BJ (cell line): ENCODE measurements at regions not wholly inside any gene's neighbourhood (a gene's known extent, or its start where the extent isn't known, plus 50 kb on each side); places are given as distances from the start of the nearest gene placed in this dataset.

Experiments used
- CTCF ChIA-PET: fragments of 350-600 bp; formaldehyde crosslinking; extraction: SDS; loops from one replicate; lab custom pipeline; 2021; ENCODE audit warnings: antibody characterized with exemption, inconsistent platforms; lab: Yijun Ruan, JAX
- POLR2A ChIA-PET: fragments of 300-600 bp; sonication (Branson Sonifier 250); formaldehyde crosslinking; extraction: SDS; loops from one replicate; lab custom pipeline; 2021; ENCODE audit warnings: antibody characterized with exemption; lab: Charles Lee
- DNase-seq: peaks from one replicate; pipeline ENCODE4 v3.0.0-alpha.2; 2011; ENCODE audit warnings: low read depth
- H3K27me3 ChIP-seq: 2 replicates; pipeline ENCODE4 v1.6.0; 2011; ENCODE audit warnings: low read length; ENCODE audit not compliant: control insufficient read depth, insufficient read depth
- H3K36me3 ChIP-seq: 2 replicates; pipeline ENCODE4 v1.5.1; 2011; ENCODE audit warnings: low read length; ENCODE audit not compliant: control insufficient read depth, insufficient read depth
- H3K4me3 ChIP-seq: 2 replicates; pipeline ENCODE4 v1.5.1; 2011; ENCODE audit warnings: low read depth, mild to moderate bottlenecking, control low read depth, low read length
- TF ChIP-seq, protein P1 (sequence below): IDR thresholded peaks from 2 replicates; pipeline ENCODE4 v1.5.1; 2011; ENCODE audit warnings: low read depth, mild to moderate bottlenecking, control low read depth, inconsistent platforms, low read length, moderate library complexity; ENCODE audit not compliant: insufficient read depth

- CTCF ChIA-PET = no interaction called here
Measured at GRCh38 chr5:126081209-126081608, 342.0 kb upstream of the GRAMD2B start.

GRCh38 chr5:126093041-126093440 is 330.2 kb upstream of the GRAMD2B start:
- Histone ChIP-seq H3K4me3 (no peak overlapping the region), H3K27me3 (no peaks in the 10 kb centered on the region), H3K36me3 (no peaks in the 10 kb centered on the region)
- CTCF ChIA-PET = interaction anchor here (0.9 kb wide), 1 partner anchor 8 kb away, joined by 3 read pairs; no protein-coding TSS in a partner anchor
- TF ChIP-seq, protein P1, sequence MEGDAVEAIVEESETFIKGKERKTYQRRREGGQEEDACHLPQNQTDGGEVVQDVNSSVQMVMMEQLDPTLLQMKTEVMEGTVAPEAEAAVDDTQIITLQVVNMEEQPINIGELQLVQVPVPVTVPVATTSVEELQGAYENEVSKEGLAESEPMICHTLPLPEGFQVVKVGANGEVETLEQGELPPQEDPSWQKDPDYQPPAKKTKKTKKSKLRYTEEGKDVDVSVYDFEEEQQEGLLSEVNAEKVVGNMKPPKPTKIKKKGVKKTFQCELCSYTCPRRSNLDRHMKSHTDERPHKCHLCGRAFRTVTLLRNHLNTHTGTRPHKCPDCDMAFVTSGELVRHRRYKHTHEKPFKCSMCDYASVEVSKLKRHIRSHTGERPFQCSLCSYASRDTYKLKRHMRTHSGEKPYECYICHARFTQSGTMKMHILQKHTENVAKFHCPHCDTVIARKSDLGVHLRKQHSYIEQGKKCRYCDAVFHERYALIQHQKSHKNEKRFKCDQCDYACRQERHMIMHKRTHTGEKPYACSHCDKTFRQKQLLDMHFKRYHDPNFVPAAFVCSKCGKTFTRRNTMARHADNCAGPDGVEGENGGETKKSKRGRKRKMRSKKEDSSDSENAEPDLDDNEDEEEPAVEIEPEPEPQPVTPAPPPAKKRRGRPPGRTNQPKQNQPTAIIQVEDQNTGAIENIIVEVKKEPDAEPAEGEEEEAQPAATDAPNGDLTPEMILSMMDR = no peak
- POLR2A ChIA-PET = no interaction called here
- no peak for DNase-seq

More at GRCh38 chr5:126081209-126081608, 342.0 kb upstream of the GRAMD2B start:
- POLR2A ChIA-PET = no interaction called here
- no peaks in the 10 kb centered on the region for H3K27me3 ChIP-seq
- DNase-seq = no peak
- TF ChIP-seq, protein P1 = no peak
- H3K36me3 ChIP-seq = no peaks in the 10 kb centered on the region
- H3K4me3 ChIP-seq = no peak overlapping the region

DNA sequence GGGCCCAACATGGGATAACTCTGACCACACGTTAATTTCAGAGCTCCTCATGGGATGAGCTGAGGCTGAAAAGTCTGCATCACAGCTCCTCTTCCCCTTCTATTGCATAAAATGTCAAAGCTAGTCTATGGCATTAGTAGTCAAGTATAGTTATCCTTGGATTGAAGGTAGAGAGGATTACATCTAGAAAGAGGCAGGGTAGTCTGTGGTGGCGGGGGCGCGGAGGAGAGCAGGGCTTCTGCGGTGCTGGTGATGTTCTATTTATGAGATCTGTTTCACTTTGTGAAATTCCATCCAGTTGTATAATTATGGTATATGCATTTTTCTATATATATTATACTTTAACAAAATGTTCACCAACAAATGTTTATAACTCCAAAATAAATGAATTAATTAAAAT is 329.5 kb upstream of the GRAMD2B start:
- TF ChIP-seq, protein P1 = no peak
- DNase-seq = no peak
- ChIA-PET CTCF (no interaction called here), POLR2A (no interaction called here)
- H3K4me3 ChIP-seq = no peak overlapping the region
- H3K36me3 ChIP-seq = no peaks in the 10 kb centered on the region
- no peaks in the 10 kb centered on the region for H3K27me3 ChIP-seq

- ChIA-PET CTCF (no interaction called here), POLR2A (no interaction called here)
- no peak for DNase-seq
- TF ChIP-seq, protein P1 = no peak
- H3K27me3 ChIP-seq = no peaks in the 10 kb centered on the region
- no peak overlapping the region for H3K4me3 ChIP-seq
- H3K36me3 ChIP-seq = no peaks in the 10 kb centered on the region
Measured at GRCh38 chr5:126094991-126095390, 328.2 kb upstream of the GRAMD2B start.

GRCh38 chr5:126096442-126097006 is 326.7 kb upstream of the GRAMD2B start:
- TF ChIP-seq, protein P1 = no peak
- no peaks in the 10 kb centered on the region for H3K27me3 ChIP-seq
- H3K36me3 ChIP-seq = no peaks in the 10 kb centered on the region
- no peak overlapping the region for H3K4me3 ChIP-seq
- ChIA-PET POLR2A (no interaction called here), CTCF (no interaction called here)
- DNase-seq = no peak
